ENCODE measurements at regions not wholly inside any gene's neighbourhood (a gene's known extent, or its start where the extent isn't known, plus 50 kb on each side); places are given as distances from the start of the nearest gene placed in this dataset.

DNA sequence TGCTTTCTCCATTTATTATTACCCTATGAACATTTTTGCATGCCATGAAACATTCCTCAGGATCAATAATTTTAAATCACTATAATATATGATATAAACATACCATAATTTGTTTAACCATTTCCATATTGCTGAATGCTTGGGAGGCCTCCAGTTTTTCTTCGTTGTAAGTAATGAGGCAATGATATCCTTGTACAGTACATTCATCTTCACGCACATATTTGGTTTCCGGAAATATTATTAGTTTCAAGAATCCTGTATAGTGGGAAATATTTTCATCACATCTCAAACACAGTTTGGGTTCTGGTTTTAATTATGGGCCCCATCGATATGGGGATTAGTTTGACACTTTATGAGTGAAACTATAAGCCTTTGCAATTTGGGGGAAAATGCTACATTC is 135.4 kb downstream of the HS3ST3B1 start:
- Histone ChIP-seq H3K9me3 (no peaks in the 10 kb centered on the region), H3K27me3 (no peaks in the 10 kb centered on the region), H3K27ac (no peak overlapping the region), H3K36me3 (no peaks in the 10 kb centered on the region), H3K4me1 (no peaks in the 10 kb centered on the region), H3K4me3 (no peak overlapping the region)
- FAIRE-seq (no peak), ATAC-seq (no peak), DNase-seq (no peak)
- WGBS, 2 donors = 77 to 85% methylated on average over 4 of the region's 4 CpGs
- intact Hi-C loops (cut with DNase I) = no loop called here
- TF ChIP-seq, protein P1, sequence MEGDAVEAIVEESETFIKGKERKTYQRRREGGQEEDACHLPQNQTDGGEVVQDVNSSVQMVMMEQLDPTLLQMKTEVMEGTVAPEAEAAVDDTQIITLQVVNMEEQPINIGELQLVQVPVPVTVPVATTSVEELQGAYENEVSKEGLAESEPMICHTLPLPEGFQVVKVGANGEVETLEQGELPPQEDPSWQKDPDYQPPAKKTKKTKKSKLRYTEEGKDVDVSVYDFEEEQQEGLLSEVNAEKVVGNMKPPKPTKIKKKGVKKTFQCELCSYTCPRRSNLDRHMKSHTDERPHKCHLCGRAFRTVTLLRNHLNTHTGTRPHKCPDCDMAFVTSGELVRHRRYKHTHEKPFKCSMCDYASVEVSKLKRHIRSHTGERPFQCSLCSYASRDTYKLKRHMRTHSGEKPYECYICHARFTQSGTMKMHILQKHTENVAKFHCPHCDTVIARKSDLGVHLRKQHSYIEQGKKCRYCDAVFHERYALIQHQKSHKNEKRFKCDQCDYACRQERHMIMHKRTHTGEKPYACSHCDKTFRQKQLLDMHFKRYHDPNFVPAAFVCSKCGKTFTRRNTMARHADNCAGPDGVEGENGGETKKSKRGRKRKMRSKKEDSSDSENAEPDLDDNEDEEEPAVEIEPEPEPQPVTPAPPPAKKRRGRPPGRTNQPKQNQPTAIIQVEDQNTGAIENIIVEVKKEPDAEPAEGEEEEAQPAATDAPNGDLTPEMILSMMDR (IDR thresholded peaks at IDR 0.05) = no peak

DNA sequence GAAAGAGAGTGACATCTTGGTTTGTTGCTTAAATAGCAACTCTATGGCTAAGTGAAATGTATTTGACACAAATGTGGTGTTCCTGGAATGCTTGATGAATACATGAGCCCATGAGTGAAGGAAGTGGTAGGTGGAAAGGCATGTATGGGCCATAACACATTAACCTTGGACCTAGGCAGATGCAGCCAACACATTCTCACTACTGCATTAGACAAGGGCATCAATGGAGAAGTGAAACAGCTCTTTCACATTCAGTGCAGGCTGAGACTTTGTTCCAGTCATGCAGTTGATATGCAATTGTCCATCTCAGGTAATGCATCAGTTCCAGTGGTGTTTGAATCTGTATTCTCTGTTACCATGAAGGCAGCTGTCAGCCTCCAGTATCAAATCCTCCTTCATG is 133.6 kb downstream of the HS3ST3B1 start:
- ATAC-seq = no peak
- TF ChIP-seq, protein P1 (IDR thresholded peaks at IDR 0.05) = no peak
- DNase-seq = no peak
- Histone ChIP-seq H3K36me3 (no peaks in the 10 kb centered on the region), H3K9me3 (no peaks in the 10 kb centered on the region), H3K27ac (no peak overlapping the region), H3K4me1 (no peaks in the 10 kb centered on the region), H3K27me3 (no peaks in the 10 kb centered on the region), H3K4me3 (no peak overlapping the region)
- FAIRE-seq = no peak
- intact Hi-C loops (cut with DNase I) = no loop called here

DNA sequence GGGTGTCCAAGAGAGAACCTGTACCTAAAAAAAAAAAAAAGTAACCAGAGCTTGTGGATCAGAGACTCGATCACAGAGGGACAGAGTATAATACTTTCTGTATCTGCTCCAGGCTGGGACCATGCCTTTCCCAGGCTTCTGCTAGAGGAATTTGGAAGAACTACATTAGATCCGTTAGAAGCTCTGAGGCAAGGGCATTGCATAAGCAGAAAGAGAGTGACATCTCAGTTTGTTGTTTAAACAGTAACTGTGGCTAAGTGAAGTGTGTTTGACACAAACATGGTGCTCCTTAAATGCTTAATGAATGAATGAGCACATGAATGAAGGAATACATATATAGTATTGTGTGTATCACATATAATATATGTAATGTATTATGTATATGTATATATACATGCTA is 131.2 kb downstream of the HS3ST3B1 start:
- Histone ChIP-seq H3K27me3 (no peaks in the 10 kb centered on the region), H3K9me3 (no peaks in the 10 kb centered on the region), H3K4me1 (no peaks in the 10 kb centered on the region), H3K27ac (no peak overlapping the region), H3K4me3 (no peak overlapping the region), H3K36me3 (no peaks in the 10 kb centered on the region)
- intact Hi-C loops (cut with DNase I) = no loop called here
- 57 to 63% methylated on average over 2 of the region's 2 CpGs for WGBS, 2 donors
- FAIRE-seq = no peak
- ATAC-seq = no peak
- TF ChIP-seq, protein P1 (IDR thresholded peaks at IDR 0.05) = no peak
- no peak for DNase-seq

DNA sequence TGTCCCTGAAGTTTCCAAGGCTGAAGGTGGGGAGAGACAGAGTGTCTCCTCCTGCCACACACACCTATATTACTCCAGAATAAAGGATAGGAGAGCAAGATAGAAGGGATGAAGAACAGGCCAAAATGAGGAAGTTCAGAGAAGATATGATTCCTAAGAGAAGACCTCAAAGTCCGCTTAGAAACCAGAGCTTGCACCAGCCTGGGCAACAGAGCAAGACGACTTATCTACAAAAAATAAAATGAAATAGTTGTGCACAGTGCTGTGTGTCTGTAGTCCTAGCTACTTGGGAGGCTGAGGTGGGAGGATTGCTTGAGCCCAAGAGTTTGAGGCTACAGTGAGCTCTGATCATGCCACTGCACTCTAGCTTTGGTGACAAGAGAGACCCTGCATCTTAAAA is 128.2 kb downstream of the HS3ST3B1 start:
- intact Hi-C loops (cut with DNase I) = no loop called here
- no peaks in the 10 kb centered on the region for H3K27me3 ChIP-seq
- H3K4me3 ChIP-seq = no peak overlapping the region
- no peaks in the 10 kb centered on the region for H3K9me3 ChIP-seq
- DNase-seq (no peak), FAIRE-seq (no peak), ATAC-seq (no peak)
- 62 to 71% methylated on average over 2 of the region's 2 CpGs for WGBS, 2 donors
- no peaks in the 10 kb centered on the region for H3K4me1 ChIP-seq
- H3K27ac ChIP-seq = no peak overlapping the region
- H3K36me3 ChIP-seq = no peaks in the 10 kb centered on the region
- TF ChIP-seq, protein P1 (IDR thresholded peaks at IDR 0.05) = no peak

DNA sequence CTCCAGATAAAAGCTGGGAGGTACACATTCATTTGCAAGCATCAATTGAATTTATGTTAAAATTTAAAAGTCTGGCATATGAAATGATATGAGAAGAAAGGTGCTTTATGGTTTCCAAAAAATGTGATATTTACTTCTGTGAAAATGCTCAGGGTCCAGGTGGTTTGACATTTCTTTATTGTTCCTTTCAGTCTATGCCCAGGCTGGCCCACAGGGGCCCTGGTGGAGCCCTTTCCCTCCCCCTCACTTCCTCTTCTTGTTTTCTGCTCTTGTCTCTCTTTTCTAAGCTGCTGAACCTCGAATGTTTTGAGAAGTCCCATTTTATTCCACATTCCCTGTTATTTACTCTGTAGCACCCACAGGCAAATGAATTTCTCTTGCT is 127.8 kb downstream of the HS3ST3B1 start:
- Histone ChIP-seq H3K4me3 (no peak overlapping the region), H3K4me1 (no peaks in the 10 kb centered on the region), H3K36me3 (no peaks in the 10 kb centered on the region), H3K27ac (no peak overlapping the region), H3K27me3 (no peaks in the 10 kb centered on the region), H3K9me3 (no peaks in the 10 kb centered on the region)
- ATAC-seq = no peak
- WGBS, 2 donors = 0 to 13% methylated on average over 1 of the region's 1 CpG
- intact Hi-C loops (cut with DNase I) = no loop called here
- FAIRE-seq = no peak
- no peak for DNase-seq
- TF ChIP-seq, protein P1 (IDR thresholded peaks at IDR 0.05) = no peak
